ENCODE measurements at regions not wholly inside any gene's neighbourhood (a gene's known extent, or its start where the extent isn't known, plus 50 kb on each side); places are given as distances from the start of the nearest gene placed in this dataset.

DNA sequence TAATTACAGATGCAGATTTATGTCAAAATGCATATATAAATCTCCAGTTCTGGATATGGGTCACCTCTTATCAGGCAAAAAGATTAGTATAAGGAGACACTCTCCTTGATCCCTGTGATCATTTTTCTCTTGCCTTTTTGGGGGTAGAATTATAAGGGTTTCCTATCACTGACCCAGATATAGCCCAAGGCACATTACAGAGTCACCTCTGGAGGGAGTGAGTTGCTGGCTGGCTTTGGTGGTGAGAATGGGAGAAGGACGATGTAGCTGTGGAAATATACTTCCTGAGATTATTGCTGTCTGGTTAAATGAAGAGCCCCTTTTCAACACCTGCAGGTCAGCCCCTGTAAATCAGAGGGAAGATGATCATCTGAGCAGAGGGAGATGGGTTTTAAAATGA lies 418.7 kb downstream of the MTX2 start:
- no peak overlapping the region for H3K27ac Mint-ChIP-seq (ENCODE audit: unreplicated experiment)
- H3K27me3 Mint-ChIP-seq (ENCODE audit: unreplicated experiment): no peaks in the 10 kb centered on the region
- no peak overlapping the region for H3K4me3 Mint-ChIP-seq (ENCODE audit: unreplicated experiment)
- no peaks in the 10 kb centered on the region for H3K9me3 Mint-ChIP-seq (ENCODE audit: unreplicated experiment)
- DNase-seq (ENCODE audit: low spot score): no peak
- H3K4me1 Mint-ChIP-seq (ENCODE audit: unreplicated experiment): peaks cover 17% of the 10 kb centered on the region
- H3K36me3 Mint-ChIP-seq (ENCODE audit: low read depth, unreplicated experiment): no peaks in the 10 kb centered on the region
- TF ChIP-seq, protein P1, sequence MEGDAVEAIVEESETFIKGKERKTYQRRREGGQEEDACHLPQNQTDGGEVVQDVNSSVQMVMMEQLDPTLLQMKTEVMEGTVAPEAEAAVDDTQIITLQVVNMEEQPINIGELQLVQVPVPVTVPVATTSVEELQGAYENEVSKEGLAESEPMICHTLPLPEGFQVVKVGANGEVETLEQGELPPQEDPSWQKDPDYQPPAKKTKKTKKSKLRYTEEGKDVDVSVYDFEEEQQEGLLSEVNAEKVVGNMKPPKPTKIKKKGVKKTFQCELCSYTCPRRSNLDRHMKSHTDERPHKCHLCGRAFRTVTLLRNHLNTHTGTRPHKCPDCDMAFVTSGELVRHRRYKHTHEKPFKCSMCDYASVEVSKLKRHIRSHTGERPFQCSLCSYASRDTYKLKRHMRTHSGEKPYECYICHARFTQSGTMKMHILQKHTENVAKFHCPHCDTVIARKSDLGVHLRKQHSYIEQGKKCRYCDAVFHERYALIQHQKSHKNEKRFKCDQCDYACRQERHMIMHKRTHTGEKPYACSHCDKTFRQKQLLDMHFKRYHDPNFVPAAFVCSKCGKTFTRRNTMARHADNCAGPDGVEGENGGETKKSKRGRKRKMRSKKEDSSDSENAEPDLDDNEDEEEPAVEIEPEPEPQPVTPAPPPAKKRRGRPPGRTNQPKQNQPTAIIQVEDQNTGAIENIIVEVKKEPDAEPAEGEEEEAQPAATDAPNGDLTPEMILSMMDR (IDR thresholded peaks at IDR 0.05; ENCODE audit: unreplicated experiment): no peak

DNA sequence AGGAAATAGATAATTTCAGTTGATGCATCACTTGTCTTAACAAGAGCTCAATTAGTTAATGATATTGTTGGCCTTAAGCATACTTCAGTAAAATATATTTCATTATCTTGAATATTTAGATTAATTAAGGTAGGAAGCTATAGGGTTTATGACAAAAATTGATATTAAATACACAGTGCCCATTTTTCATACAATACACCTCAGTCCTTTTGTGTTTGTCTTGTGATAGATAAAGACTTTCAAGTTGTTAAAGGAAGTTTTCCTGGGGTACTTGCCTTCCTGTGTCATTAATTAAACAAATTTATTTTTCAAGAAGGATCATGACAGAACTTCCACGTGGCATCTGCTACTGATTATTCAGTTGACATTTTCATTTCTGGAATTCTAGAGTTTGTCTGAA lies 420.5 kb downstream of the MTX2 start:
- peaks cover 17% of the 10 kb centered on the region for H3K4me1 Mint-ChIP-seq (ENCODE audit: unreplicated experiment)

DNA sequence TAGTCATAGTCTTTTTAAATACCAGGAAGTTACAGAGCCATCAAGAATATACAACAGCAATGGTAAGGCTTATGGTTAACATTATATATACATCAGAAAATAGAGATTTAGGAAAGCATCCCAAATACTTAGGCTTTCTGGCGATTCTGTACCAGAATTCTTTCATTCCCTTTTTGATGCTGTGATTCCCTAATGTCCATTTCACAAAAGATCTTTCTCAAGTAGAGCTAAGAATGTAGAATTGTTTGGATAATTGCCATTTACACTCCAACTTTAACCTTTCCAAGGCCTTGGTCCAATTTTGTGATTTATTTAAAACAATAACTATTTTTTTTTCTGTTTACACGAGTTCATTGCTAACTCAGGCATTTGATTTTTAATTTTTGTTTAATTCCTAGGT lies 422.2 kb downstream of the MTX2 start:
- H3K27me3 Mint-ChIP-seq (ENCODE audit: unreplicated experiment): no peaks in the 10 kb centered on the region
- peaks cover 14% of the 10 kb centered on the region for H3K4me1 Mint-ChIP-seq (ENCODE audit: unreplicated experiment)
- no peaks in the 10 kb centered on the region for H3K36me3 Mint-ChIP-seq (ENCODE audit: low read depth, unreplicated experiment)
- H3K27ac Mint-ChIP-seq (ENCODE audit: unreplicated experiment): no peak overlapping the region
- DNase-seq (ENCODE audit: low spot score): no peak
- H3K4me3 Mint-ChIP-seq (ENCODE audit: unreplicated experiment): no peak overlapping the region
- TF ChIP-seq, protein P1 (IDR thresholded peaks at IDR 0.05; ENCODE audit: unreplicated experiment): no peak
- H3K9me3 Mint-ChIP-seq (ENCODE audit: unreplicated experiment): no peaks in the 10 kb centered on the region

More for the DNA sequence above, 420.5 kb downstream of the MTX2 start:
- Mint-ChIP-seq H3K36me3 (ENCODE audit: low read depth, unreplicated experiment) (no peaks in the 10 kb centered on the region), H3K4me3 (ENCODE audit: unreplicated experiment) (no peak overlapping the region), H3K27ac (ENCODE audit: unreplicated experiment) (no peak overlapping the region), H3K27me3 (ENCODE audit: unreplicated experiment) (no peaks in the 10 kb centered on the region), H3K9me3 (ENCODE audit: unreplicated experiment) (no peaks in the 10 kb centered on the region)
- TF ChIP-seq, protein P1 (IDR thresholded peaks at IDR 0.05; ENCODE audit: unreplicated experiment): no peak
- DNase-seq (ENCODE audit: low spot score): no peak

DNA sequence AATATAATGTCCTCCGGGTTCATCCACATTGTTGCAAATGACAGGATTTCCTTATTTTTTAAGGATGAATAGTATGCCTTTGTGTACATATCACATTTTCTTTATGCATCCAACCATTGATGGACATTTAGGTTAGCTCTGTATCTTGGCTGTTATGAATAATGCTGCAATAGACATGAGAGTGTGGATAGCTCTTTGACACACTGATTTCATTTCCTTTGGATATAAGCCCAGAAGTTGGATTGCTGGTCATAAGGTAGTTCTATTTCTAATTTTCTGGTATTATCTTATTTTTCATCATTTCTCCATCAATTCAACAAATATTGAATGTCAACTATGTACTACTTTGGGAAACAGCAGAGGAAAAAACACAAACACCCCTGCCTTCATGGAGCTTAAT lies 423.3 kb downstream of the MTX2 start:
- no peak for DNase-seq (ENCODE audit: low spot score)
- Mint-ChIP-seq H3K27me3 (ENCODE audit: unreplicated experiment) (no peaks in the 10 kb centered on the region), H3K4me3 (ENCODE audit: unreplicated experiment) (no peak overlapping the region), H3K36me3 (ENCODE audit: low read depth, unreplicated experiment) (no peaks in the 10 kb centered on the region), H3K4me1 (ENCODE audit: unreplicated experiment) (peaks cover 14% of the 10 kb centered on the region), H3K27ac (ENCODE audit: unreplicated experiment) (no peak overlapping the region), H3K9me3 (ENCODE audit: unreplicated experiment) (no peaks in the 10 kb centered on the region)
- TF ChIP-seq, protein P1 (IDR thresholded peaks at IDR 0.05; ENCODE audit: unreplicated experiment): no peak

DNA sequence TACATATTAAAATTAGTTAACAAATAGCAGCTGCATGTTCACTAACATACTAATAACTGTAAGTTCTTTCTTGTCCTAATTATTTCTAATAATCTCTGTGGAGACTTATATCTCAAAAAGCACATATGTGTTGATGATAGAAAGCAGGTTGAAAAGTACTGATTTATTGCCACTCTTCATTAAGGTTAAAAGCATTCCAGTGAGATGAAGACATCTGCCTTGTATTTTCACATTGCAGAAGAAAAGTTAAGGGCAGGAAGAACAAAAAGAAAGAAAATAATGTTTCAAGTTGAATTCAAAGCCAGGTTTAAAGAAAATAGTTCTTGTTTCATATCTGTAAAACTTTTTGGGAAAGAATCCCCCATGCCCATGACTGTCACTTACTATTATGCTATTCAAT lies 429.9 kb downstream of the MTX2 start:
- no peak for DNase-seq (ENCODE audit: low spot score)
- Mint-ChIP-seq H3K4me1 (ENCODE audit: unreplicated experiment) (peaks cover 1% of the 10 kb centered on the region), H3K4me3 (ENCODE audit: unreplicated experiment) (no peak overlapping the region), H3K27me3 (ENCODE audit: unreplicated experiment) (no peaks in the 10 kb centered on the region), H3K9me3 (ENCODE audit: unreplicated experiment) (no peaks in the 10 kb centered on the region), H3K36me3 (ENCODE audit: low read depth, unreplicated experiment) (no peaks in the 10 kb centered on the region), H3K27ac (ENCODE audit: unreplicated experiment) (no peak overlapping the region)
- TF ChIP-seq, protein P1 (IDR thresholded peaks at IDR 0.05; ENCODE audit: unreplicated experiment): no peak
